Ecto neural progenitor cell (in vitro differentiated cells): ENCODE measurements at regions not wholly inside any gene's neighbourhood (a gene's known extent, or its start where the extent isn't known, plus 50 kb on each side); places are given as distances from the start of the nearest gene placed in this dataset.
"Not testable (repeated sequence)": the region's sequence is repeated elsewhere in the genome, so short reads cannot be mapped to it uniquely, and the experiment has no call there.

Experiments
- DNase-seq: peaks from one replicate; pipeline ENCODE4 v3.0.0-alpha.2; 2018; ENCODE audit warnings: low spot score

GRCh38 chr5:40137223-40137622, 542.5 kb upstream of the PTGER4 start:
- no peak for DNase-seq

GRCh38 chr5:40134883-40135520, 544.7 kb upstream of the PTGER4 start:
- no peak for DNase-seq

GRCh38 chr5:40124367-40124766, 555.3 kb upstream of the PTGER4 start:
- no peak for DNase-seq

DNA sequence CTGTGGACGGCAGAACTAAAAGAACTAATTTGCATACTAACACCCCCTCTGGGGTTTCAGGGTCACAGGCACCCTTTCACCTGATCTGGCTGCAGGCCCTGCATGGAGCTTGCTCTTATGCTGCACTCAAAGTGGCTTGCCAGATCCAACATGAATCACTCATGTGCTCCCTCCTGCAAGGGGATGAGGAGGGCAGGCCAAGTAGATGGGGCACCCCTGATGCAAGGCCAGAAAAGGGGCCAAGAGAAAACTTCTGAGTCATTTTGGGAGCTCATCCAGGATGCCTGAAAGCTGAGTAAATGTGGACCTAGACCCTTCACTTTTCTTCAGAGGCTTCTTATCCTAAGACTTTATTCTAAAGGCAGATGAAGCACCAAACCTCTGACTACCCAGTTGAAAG, 558.5 kb upstream of the PTGER4 start:
- no peak for DNase-seq

DNA sequence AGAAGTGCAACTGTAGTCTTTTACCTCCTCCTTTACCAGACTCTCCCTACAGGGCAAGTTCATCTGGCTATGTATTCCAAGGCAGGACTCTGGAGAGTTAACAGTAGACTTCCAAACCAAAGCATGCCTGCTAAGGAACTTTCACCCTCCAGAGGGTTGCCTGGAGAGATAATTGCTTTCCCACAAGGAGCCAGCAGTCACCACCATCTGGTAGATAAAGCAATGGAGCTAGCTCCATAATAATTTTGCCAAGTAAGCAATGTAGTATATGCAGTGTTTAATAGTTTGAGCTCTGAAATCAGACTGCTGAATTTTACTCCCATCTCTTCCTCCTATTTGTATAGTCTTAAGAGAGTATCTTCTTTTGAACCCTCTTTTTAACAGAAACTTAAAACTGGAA, 566.8 kb upstream of the PTGER4 start:
- DNase-seq = no peak

GRCh38 chr5:40111036-40111435, 568.7 kb upstream of the PTGER4 start:
- DNase-seq = not testable (repeated sequence)

GRCh38 chr5:40108764-40109390, 570.8 kb upstream of the PTGER4 start:
- not testable (repeated sequence) for DNase-seq

DNA sequence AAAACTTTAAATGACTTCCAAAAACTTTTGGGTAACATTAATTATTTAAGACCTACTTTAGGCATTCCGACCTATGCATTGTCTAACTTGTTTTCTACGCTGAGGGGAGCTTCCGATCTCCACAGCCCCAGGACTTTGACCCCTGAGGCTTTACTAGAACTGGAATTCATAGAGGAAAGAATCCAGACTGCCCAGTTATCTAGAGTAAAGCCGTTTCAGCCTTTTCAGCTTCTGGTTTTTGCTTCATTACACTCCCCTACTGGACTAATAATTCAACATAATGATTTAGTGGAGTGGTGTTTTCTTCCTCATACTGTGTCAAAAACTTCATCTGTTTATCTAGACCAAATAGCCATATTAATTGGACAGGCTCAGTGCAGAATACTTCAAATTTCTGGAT, 571.9 kb upstream of the PTGER4 start:
- not testable (repeated sequence) for DNase-seq

- no peak for DNase-seq
These were observed 572.9 kb upstream of the PTGER4 start for GRCh38 chr5:40106847-40107246.

- no peak for DNase-seq
These were observed 581.4 kb upstream of the PTGER4 start for GRCh38 chr5:40098313-40098712.

GRCh38 chr5:40093550-40093949, 586.2 kb upstream of the PTGER4 start:
- no peak for DNase-seq

GRCh38 chr5:40089269-40089668, 590.4 kb upstream of the PTGER4 start:
- no peak for DNase-seq

DNA sequence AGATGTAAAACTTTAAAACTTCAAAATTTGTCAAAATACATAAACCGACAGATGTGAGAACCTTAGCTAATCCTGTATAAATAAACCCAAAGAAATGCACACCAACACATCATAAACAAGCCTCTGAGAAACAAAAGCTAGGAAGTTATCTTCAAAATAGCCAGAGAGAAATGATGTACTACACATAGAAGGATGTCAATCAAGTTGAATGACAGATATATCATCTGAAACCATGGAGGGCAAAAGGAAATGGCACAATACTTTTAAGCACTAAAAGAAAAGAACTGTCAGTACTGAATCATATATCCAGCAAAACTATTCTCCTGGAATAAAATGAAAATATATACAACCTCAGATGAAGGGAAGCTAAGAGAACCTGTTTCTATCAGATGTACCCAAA, 595.1 kb upstream of the PTGER4 start:
- DNase-seq = no peak

GRCh38 chr5:40082313-40082712, 597.4 kb upstream of the PTGER4 start:
- DNase-seq = no peak

DNA sequence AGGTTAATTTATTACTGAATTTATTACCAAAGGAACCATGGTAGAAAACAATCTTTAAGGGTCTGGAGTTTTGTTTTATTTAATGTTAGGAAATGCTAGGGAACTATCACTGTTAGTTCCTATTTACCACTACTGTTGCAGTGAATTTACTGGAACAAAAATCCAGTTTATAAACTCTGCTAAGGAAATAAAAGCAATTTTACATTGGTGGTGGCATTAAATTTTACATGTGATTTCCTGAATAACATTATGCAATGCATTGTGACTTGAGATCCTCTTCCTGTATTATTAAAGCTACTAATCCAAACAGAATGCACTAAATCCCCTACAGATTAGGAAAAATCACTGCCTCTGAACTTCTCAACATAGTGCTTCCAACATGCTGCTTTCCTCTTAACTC, 599.5 kb upstream of the PTGER4 start:
- DNase-seq = no peak

GRCh38 chr5:40078898-40079575, 600.7 kb upstream of the PTGER4 start:
- no peak for DNase-seq

- no peak for DNase-seq
These were observed 604.9 kb upstream of the PTGER4 start for GRCh38 chr5:40074826-40075225.

DNA sequence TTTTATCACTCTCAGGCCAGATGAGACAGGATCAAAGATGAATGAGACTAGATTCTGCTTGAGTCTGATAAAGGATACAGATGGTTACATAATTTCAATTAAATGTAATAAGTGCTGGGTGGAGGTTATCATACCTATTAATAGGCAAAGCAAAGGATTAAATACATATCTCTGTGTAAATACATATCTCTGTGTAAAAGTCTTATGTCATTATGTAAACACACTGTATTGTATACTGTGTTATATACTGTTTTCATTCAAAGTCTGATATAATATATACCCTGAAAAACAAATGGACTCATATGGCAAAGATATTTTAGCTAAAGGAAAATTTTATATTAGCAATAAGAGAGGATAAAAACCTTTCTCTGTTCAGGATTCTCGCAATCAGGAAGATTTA, 605.8 kb upstream of the PTGER4 start:
- no peak for DNase-seq

DNA sequence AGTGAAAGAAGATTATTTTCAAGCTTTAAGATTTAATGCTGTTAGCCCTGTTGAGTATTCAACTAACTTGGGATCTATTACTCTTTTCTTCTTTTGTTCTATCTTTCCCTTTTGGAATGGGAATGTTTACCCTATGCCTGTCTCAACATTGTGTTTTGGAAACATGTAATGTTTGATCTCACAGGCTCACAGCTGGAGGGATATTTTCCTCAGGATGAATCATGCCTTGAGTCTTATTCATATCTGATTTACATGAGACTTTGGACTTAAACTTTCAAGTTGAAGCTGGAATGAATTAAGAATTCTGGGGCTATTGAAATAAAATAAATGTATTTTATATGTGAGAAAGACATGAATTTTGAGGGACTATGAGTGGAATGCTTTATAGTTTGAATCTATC, 607.8 kb upstream of the PTGER4 start:
- no peak for DNase-seq

- no peak for DNase-seq
These were observed 613.1 kb upstream of the PTGER4 start for GRCh38 chr5:40066616-40067015.

GRCh38 chr5:40052808-40053207, 626.9 kb upstream of the PTGER4 start:
- no peak for DNase-seq

DNA sequence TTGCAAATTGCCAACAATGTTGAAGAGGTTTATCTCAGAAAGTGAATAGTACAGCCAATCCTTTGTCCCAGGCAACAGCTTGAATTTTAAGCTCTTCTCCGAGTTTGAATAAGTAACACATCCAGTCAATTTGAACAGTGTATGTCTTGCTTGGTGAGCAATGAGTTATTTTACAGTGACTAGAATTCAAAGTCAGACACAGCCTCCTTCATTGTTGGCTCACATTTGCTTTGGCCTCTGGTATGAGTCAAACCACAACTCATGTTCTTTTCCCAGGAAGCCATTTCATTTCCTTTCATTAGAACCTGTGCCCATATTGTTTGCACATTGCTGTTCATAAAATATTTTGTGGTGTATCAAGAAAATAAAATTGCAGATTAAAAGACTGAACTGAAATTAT, 622.0 kb upstream of the DAB2 start:
- DNase-seq = no peak

DNA sequence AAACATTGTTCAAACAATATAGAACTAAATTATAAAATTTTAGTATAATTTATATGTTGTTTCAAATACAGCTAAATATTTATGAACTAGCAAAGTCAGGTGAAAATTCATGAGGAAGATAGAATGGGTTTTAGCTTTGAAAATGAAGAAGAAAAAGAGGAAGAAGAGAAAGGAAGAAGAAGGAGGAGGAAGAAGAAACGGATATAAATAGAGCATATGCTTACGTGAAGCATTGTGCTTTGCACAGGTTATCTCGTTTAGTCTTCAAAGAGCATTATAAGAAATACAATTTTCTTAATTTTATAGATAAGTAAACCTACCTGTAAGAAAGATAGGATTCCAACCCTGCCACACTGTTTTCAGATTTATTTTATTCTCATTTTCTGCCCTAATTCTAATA, 620.6 kb upstream of the DAB2 start:
- DNase-seq = no peak

DNA sequence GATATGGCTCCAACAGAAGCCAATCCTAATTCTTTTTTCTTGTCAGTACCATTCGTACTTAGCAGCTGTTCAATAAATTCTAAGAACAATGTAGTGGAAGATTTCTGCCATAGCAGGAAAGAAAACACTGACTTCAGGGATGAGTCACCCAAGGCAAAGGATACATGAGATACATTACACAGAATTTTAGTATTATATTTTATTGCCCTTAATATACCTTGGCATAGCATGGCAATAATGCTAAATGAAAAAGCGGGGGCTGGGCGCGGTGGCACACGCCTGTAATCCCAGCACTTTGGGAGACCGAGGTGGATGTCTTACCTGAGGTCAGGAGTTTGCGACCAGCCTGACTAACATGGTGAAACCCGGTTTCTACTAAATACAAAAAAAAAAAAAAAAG, 619.1 kb upstream of the DAB2 start:
- no peak for DNase-seq
